Right atrium auricular region (tissue), 2 donors: ENCODE measurements at regions not wholly inside any gene's neighbourhood (a gene's known extent, or its start where the extent isn't known, plus 50 kb on each side); places are given as distances from the start of the nearest gene placed in this dataset.

Experiments
- DNase-seq: peaks from one replicate; pipeline ENCODE4 v3.0.0-alpha.2; 2019; ENCODE audit warnings: low spot score
- H3K27ac ChIP-seq, 2 donors: fragments of 200-600 bp; sonication (generic); 1 replicate in 1 of 2; 2 replicates in 1 of 2; pipeline ENCODE4 v1.5.1; 2016 to 2019
- H3K27me3 ChIP-seq, 2 donors: fragments of 200-600 bp; sonication (generic); one replicate each; pipeline versions ENCODE4 v1.5.1 to v1.6.0; 2017 to 2019
- H3K36me3 ChIP-seq: fragments of 200-600 bp; sonication (generic); one replicate; pipeline ENCODE4 v1.5.1; 2016
- H3K4me1 ChIP-seq, 2 donors: fragments of 200-600 bp; sonication (generic); one replicate each; pipeline versions ENCODE4 v1.5.1 to v1.6.0; 2017 to 2019
- H3K4me3 ChIP-seq, 2 donors: fragments of 200-600 bp; sonication (generic); 1 replicate in 1 of 2; 2 replicates in 1 of 2; pipeline ENCODE4 v1.5.1; 2017 to 2019; ENCODE audit warnings: mild to moderate bottlenecking in 1 of 2, moderate library complexity in 1 of 2
- H3K9me3 ChIP-seq, 2 donors: fragments of 200-600 bp; sonication (generic); one replicate each; pipeline ENCODE4 v1.5.1; 2019
- CTCF ChIP-seq, 2 donors: fragments of 200-600 bp; sonication (generic); IDR thresholded peaks; one replicate each; pipeline ENCODE4 v1.5.1; 2019; ENCODE audit warnings: antibody characterized with exemption in 2 of 2

GRCh38 chr9:100890321-100890720, 138.2 kb upstream of the PLPPR1 start:
- no peak for TF ChIP-seq CTCF (IDR thresholded peaks at IDR 0.05)
- no peaks in the 10 kb centered on the region for H3K36me3 ChIP-seq
- DNase-seq = no peak

GRCh38 chr9:100911273-100911672, 117.3 kb upstream of the PLPPR1 start:
- no peak for TF ChIP-seq CTCF (IDR thresholded peaks at IDR 0.05)

More at GRCh38 chr9:100890321-100890720, 138.2 kb upstream of the PLPPR1 start:
- H3K9me3 ChIP-seq = no peaks in the 10 kb centered on the region
- no peaks in the 10 kb centered on the region for H3K4me1 ChIP-seq
- H3K4me3 ChIP-seq = no peak overlapping the region
- H3K27ac ChIP-seq = no peak overlapping the region
- no peaks in the 10 kb centered on the region for H3K27me3 ChIP-seq

GRCh38 chr9:100913257-100913656, 115.3 kb upstream of the PLPPR1 start:
- H3K36me3 ChIP-seq = no peaks in the 10 kb centered on the region
- no peak for TF ChIP-seq CTCF (IDR thresholded peaks at IDR 0.05)
- no peak overlapping the region for H3K4me3 ChIP-seq
- no peaks in the 10 kb centered on the region for H3K9me3 ChIP-seq
- no peaks in the 10 kb centered on the region for H3K27me3 ChIP-seq
- no peak overlapping the region for H3K27ac ChIP-seq
- no peaks in the 10 kb centered on the region for H3K4me1 ChIP-seq
- no peak for DNase-seq

More at GRCh38 chr9:100911273-100911672, 117.3 kb upstream of the PLPPR1 start:
- Histone ChIP-seq H3K27me3 (no peaks in the 10 kb centered on the region), H3K4me3 (no peak overlapping the region), H3K27ac (no peak overlapping the region), H3K4me1 (no peaks in the 10 kb centered on the region), H3K9me3 (no peaks in the 10 kb centered on the region), H3K36me3 (no peaks in the 10 kb centered on the region)
- DNase-seq = no peak

DNA sequence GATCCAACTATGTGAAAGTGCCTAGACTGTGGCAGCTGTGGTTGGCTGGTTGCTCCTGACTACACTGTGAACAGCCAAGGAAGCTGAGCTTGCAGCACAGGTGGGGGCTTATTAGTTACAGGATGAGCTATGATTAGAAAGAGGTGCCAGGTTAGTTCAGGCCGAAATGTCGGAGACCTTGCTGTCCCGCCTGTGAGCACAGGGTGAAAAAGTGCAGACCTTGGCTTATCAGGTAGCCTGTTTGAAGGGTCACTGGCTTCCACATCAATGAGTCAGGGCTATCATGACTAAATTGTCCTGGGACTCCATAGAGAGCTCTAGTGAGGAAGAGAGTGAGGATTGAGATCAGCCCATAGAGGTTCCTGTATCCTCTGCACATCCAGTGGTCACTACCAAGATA, 114.3 kb upstream of the PLPPR1 start:
- H3K9me3 ChIP-seq = no peaks in the 10 kb centered on the region
- no peak overlapping the region for H3K4me3 ChIP-seq
- H3K36me3 ChIP-seq = no peaks in the 10 kb centered on the region
- no peak overlapping the region for H3K27ac ChIP-seq
- H3K4me1 ChIP-seq = no peaks in the 10 kb centered on the region
- TF ChIP-seq CTCF (IDR thresholded peaks at IDR 0.05) = no peak
- DNase-seq = no peak
- H3K27me3 ChIP-seq = no peaks in the 10 kb centered on the region

DNA sequence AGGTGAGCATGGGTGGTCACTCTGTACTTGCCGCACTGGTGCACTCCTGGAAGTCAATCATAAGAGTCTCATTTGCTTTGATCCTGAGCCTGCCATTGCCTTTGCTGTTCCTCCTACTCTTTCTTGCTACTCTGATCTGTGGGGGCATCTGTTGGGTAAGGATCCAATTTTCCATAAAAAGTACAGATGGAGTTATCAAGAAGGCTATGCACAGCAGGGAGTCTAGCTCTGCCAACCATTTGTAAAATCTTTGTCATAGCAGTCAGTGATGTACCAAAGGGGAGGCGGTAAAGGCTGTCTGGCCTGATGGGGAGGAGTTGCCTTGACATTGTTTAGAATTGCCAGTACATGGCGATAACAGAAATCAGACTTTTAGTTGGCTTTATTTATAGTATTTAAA, 109.0 kb upstream of the PLPPR1 start:
- Histone ChIP-seq H3K27ac (no peak overlapping the region), H3K36me3 (no peaks in the 10 kb centered on the region), H3K27me3 (no peaks in the 10 kb centered on the region), H3K9me3 (no peaks in the 10 kb centered on the region), H3K4me1 (no peaks in the 10 kb centered on the region), H3K4me3 (no peak overlapping the region)
- no peak for TF ChIP-seq CTCF (IDR thresholded peaks at IDR 0.05)
- no peak for DNase-seq

DNA sequence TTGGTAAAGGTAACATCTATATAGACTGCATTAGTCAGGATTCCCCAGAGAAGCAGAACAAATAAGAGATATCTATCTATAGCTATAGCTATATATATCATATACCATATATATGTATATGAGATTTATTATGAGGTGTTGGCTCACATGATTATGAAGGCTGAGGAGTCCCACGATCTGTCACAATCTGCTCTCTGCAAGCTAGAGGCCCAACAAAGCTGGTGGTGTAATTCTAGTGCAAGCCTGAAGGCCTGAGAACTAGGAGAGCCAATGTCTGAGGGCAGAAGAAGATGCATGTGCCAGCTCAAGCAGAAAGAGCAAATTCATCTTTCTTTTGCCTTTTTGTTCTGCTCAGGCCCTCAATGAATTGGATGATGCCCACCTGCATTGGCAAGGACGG, 102.2 kb upstream of the PLPPR1 start:
- Histone ChIP-seq H3K9me3 (no peaks in the 10 kb centered on the region), H3K27ac (no peak overlapping the region), H3K27me3 (no peaks in the 10 kb centered on the region), H3K4me1 (no peaks in the 10 kb centered on the region), H3K4me3 (no peak overlapping the region), H3K36me3 (no peaks in the 10 kb centered on the region)
- no peak for TF ChIP-seq CTCF (IDR thresholded peaks at IDR 0.05)
- no peak for DNase-seq
